H9 (cell line): ENCODE measurements at regions not wholly inside any gene's neighbourhood (a gene's known extent, or its start where the extent isn't known, plus 50 kb on each side); places are given as distances from the start of the nearest gene placed in this dataset.

Experiments used
- DNase-seq: peaks from one replicate; pipeline ENCODE4 v3.0.0-alpha.2; 2017
- H2AFZ ChIP-seq: one replicate; pipeline ENCODE4 v1.6.1; 2013; ENCODE audit warnings: mild to moderate bottlenecking, low read length, control low read depth, moderate library complexity
- H2AK5ac ChIP-seq: 2 replicates; pipeline ENCODE4 v1.6.1; 2013; ENCODE audit warnings: low read length, control low read depth, mixed read lengths; ENCODE audit not compliant: insufficient read length
- H2BK120ac ChIP-seq: one replicate; pipeline ENCODE4 v1.6.1; 2013; ENCODE audit warnings: low read depth, mild to moderate bottlenecking, low read length, control low read depth, inconsistent platforms; ENCODE audit not compliant: poor library complexity, severe bottlenecking
- H2BK12ac ChIP-seq: 2 replicates; pipeline ENCODE4 v1.6.1; 2013; ENCODE audit warnings: low read length, control low read depth, mixed read lengths, low read depth; ENCODE audit not compliant: insufficient read length
- H2BK15ac ChIP-seq: 2 replicates; pipeline ENCODE4 v1.6.1; 2013; ENCODE audit warnings: low read depth, low read length, control low read depth
- H2BK20ac ChIP-seq: one replicate; pipeline ENCODE4 v1.6.1; 2013; ENCODE audit warnings: low read depth, mild to moderate bottlenecking, low read length, control low read depth, inconsistent platforms; ENCODE audit not compliant: poor library complexity, severe bottlenecking
- H2BK5ac ChIP-seq: 2 replicates; pipeline ENCODE4 v1.6.1; 2013; ENCODE audit warnings: low read length, control low read depth, mixed read lengths; ENCODE audit not compliant: insufficient read length
- H3K14ac ChIP-seq: 2 replicates; pipeline ENCODE4 v1.6.1; 2013; ENCODE audit warnings: low read length, control low read depth; ENCODE audit not compliant: insufficient read depth
- H3K18ac ChIP-seq: 2 replicates; pipeline ENCODE4 v1.6.1; 2013; ENCODE audit warnings: low read depth, mild to moderate bottlenecking, mixed read lengths, low read length, control low read depth; ENCODE audit not compliant: insufficient read length
- H3K23ac ChIP-seq: 2 replicates; pipeline ENCODE4 v1.6.1; 2013; ENCODE audit warnings: low read length, control low read depth, mixed read lengths, low read depth; ENCODE audit not compliant: insufficient read length
- H3K23me2 ChIP-seq: 2 replicates; pipeline ENCODE4 v1.6.1; 2013; ENCODE audit warnings: low read depth, mild to moderate bottlenecking, mixed read lengths, low read length, control low read depth; ENCODE audit not compliant: insufficient read length, poor library complexity, severe bottlenecking
- H3K27ac ChIP-seq: 2 replicates; pipeline ENCODE4 v1.5.1; 2013; ENCODE audit warnings: low read length, control low read depth, mixed read lengths, low read depth; ENCODE audit not compliant: insufficient read length
- H3K27me3 ChIP-seq: 2 replicates; pipeline ENCODE4 v1.6.1; 2013; ENCODE audit warnings: low read length, control low read depth, inconsistent platforms; ENCODE audit not compliant: insufficient read depth
- H3K4ac ChIP-seq: 2 replicates; pipeline ENCODE4 v1.6.1; 2013; ENCODE audit warnings: low read depth, mild to moderate bottlenecking, control low read depth, inconsistent platforms, low read length, moderate library complexity
- H3K4me1 ChIP-seq: 2 replicates; pipeline ENCODE4 v1.6.1; 2013; ENCODE audit warnings: low read length, control low read depth, inconsistent platforms; ENCODE audit not compliant: insufficient read depth
- H3K4me2 ChIP-seq: 2 replicates; pipeline ENCODE4 v1.6.1; 2013; ENCODE audit warnings: low read length, control low read depth, mixed read lengths; ENCODE audit not compliant: insufficient read length, insufficient read depth
- H3K56ac ChIP-seq: 2 replicates; pipeline ENCODE4 v1.6.1; 2013; ENCODE audit warnings: low read depth, mild to moderate bottlenecking, mixed read lengths, low read length, control low read depth; ENCODE audit not compliant: insufficient read length
- H3K79me1 ChIP-seq: 2 replicates; pipeline ENCODE4 v1.6.1; 2013; ENCODE audit warnings: low read depth, mild to moderate bottlenecking, moderate library complexity, low read length, control low read depth, inconsistent platforms; ENCODE audit not compliant: insufficient read depth, poor library complexity, severe bottlenecking
- H3K79me2 ChIP-seq: 2 replicates; pipeline ENCODE4 v1.6.1; 2013; ENCODE audit warnings: low read length, control low read depth, inconsistent platforms; ENCODE audit not compliant: insufficient read depth
- H3K9ac ChIP-seq: 2 replicates; pipeline ENCODE4 v1.6.1; 2013; ENCODE audit warnings: low read length, control low read depth, mixed read lengths; ENCODE audit not compliant: insufficient read length; ENCODE audit errors: extremely low read depth
- H3K9me3 ChIP-seq: one replicate; pipeline ENCODE4 v1.6.1; 2013; ENCODE audit warnings: low read depth, low read length, inconsistent platforms; ENCODE audit not compliant: control insufficient read depth
- H3T11ph ChIP-seq: one replicate; pipeline ENCODE4 v1.6.1; 2013; ENCODE audit warnings: mild to moderate bottlenecking, low read length, control low read depth, inconsistent platforms
- H4K20me1 ChIP-seq: one replicate; pipeline ENCODE4 v1.6.1; 2013; ENCODE audit not compliant: control insufficient read depth, insufficient read length, insufficient read depth
- H4K5ac ChIP-seq: 2 replicates; pipeline ENCODE4 v1.6.1; 2013; ENCODE audit warnings: low read depth, mild to moderate bottlenecking, mixed read lengths, low read length, control low read depth; ENCODE audit not compliant: insufficient read length
- H4K8ac ChIP-seq: replicated peaks from 2 replicates; pipeline ENCODE4 v1.6.1; 2013; ENCODE audit warnings: low read length, control low read depth, mixed read lengths, low read depth; ENCODE audit not compliant: insufficient read length
- H4K91ac ChIP-seq: 2 replicates; pipeline ENCODE4 v1.6.1; 2013; ENCODE audit warnings: low read depth, mild to moderate bottlenecking, moderate library complexity, mixed read lengths, low read length, control low read depth; ENCODE audit not compliant: insufficient read length
- H3K27ac Mint-ChIP-seq, 3 experiments: 2 replicates in 2 of 3; 3 replicates in 1 of 3; pipeline ENCODE4 v1.8.0; 2020 to 2021; ENCODE audit warnings: mixed read lengths in 3 of 3, mild to moderate bottlenecking in 1 of 3, moderate library complexity in 1 of 3
- H3K27me3 Mint-ChIP-seq: 2 replicates; pipeline ENCODE4 v1.8.0; 2021; ENCODE audit warnings: low read depth, mild to moderate bottlenecking, moderate library complexity, mixed read lengths
- H3K36me3 Mint-ChIP-seq, 3 experiments: 2 replicates in 2 of 3; 3 replicates in 1 of 3; pipeline ENCODE4 v1.8.0; 2020 to 2021; ENCODE audit warnings: low read depth in 3 of 3, mixed read lengths in 3 of 3; ENCODE audit not compliant: insufficient read depth in 1 of 3
- H3K4me1 Mint-ChIP-seq, 2 experiments: 2 replicates each; pipeline ENCODE4 v1.8.0; 2020; ENCODE audit warnings: mixed read lengths in 2 of 2
- H3K4me3 Mint-ChIP-seq, 2 experiments: 2 replicates in 1 of 2; 3 replicates in 1 of 2; pipeline ENCODE4 v1.8.0; 2020 to 2021; ENCODE audit warnings: mild to moderate bottlenecking in 2 of 2, mixed read lengths in 2 of 2, moderate library complexity in 1 of 2
- H3K9me3 Mint-ChIP-seq, 2 experiments: 2 replicates in 1 of 2; 3 replicates in 1 of 2; pipeline ENCODE4 v1.8.0; 2020; ENCODE audit warnings: mild to moderate bottlenecking in 2 of 2, mixed read lengths in 2 of 2, moderate library complexity in 1 of 2
- CTCF ChIP-seq: fragments of 200-600 bp; sonication (generic); conservative IDR thresholded peaks from 3 replicates; pipeline ENCODE4 v1.8.0; 2021; ENCODE audit warnings: antibody characterized with exemption, mild to moderate bottlenecking
- WGBS: extraction: QIAGEN DNeasy Blood & Tissue Kit; methylation state at CpG from one replicate; pipeline ENCODE4 v1.1.7; 2013; ENCODE audit warnings: missing lambda C conversion rate, low lambda C conversion rate, mixed read lengths; ENCODE audit not compliant: insufficient read length; ENCODE audit errors: extremely low coverage; 5-methylcytosine and 5-hydroxymethylcytosine counted together

DNA sequence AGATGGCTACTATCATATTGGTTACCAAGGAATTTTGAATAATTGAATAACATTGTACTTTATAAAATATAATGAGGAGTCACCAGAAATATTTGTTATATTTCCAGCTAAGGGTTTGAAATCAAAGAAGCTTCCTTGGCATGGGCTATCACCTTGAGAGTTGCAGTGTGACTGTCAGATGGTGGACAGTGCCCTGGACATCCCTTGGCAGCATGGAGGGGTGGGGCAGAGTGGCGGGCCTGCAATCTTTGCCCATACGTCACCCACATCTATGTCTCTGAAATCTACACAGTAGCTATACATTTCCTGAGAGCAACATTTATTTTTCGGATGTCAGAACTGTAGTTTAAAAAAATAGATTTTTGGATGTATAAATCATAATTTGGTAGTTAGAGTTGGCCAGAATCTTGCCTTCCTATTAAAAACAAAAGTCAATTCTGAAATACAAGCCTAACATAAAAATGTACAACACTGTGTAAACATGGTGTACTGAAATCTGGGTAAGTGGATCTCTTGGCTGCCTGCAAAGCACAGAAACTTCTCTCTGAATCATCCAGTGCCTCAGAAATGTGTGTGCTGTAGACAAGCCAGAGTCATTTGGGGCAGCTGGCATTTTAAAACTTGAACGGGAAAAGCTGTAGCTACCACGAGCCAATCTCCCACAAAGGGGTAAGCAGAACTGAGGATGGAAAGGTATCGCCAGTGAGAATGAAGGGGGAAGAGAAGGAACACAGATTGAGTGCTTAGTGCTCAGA, 124.2 kb upstream of the ARHGAP28 start:
- Histone ChIP-seq H3K27me3 (no peaks in the 10 kb centered on the region), H2AFZ (no peak overlapping the region), H3K56ac (no peak overlapping the region), H2BK120ac (no peak overlapping the region), H3K23ac (no peak overlapping the region), H4K8ac (no peak overlapping the region), H2BK5ac (no peak overlapping the region), H4K5ac (no peak overlapping the region), H3T11ph (no peak overlapping the region), H3K4me2 (no peak overlapping the region), H3K9ac (no peak overlapping the region), H2AK5ac (no peak overlapping the region), H4K91ac (no peak overlapping the region), H3K4me1 (no peaks in the 10 kb centered on the region; the same call in 1 of the 2 replicates), H3K14ac (no peak overlapping the region), H3K4ac (no peak overlapping the region), H3K23me2 (no peaks in the 10 kb centered on the region), H2BK15ac (no peak overlapping the region), H3K79me2 (no peaks in the 10 kb centered on the region), H2BK12ac (no peak overlapping the region), H3K9me3 (no peaks in the 10 kb centered on the region), H3K79me1 (no peaks in the 10 kb centered on the region), H3K27ac (no peak overlapping the region), H3K18ac (no peak overlapping the region), H2BK20ac (no peak overlapping the region), H4K20me1 (no peaks in the 10 kb centered on the region)
- Mint-ChIP-seq H3K27me3 (peaks cover 2% of the 10 kb centered on the region; the same call in 1 of the 2 replicates), H3K4me1 (peaks cover 32 to 36% of the 10 kb centered on the region in 2 experiments), H3K27ac (no peak overlapping the region; a peak in 1 of 7 replicates), H3K4me3 (no peak overlapping the region), H3K9me3 (no peaks in the 10 kb centered on the region), H3K36me3 (no peaks in the 10 kb centered on the region)
- no peak for TF ChIP-seq CTCF
- DNase-seq = no peak
- no CpG with 5 or more reads among the region's 6 CpGs for WGBS
